ENCODE measurements at regions not wholly inside any gene's neighbourhood (a gene's known extent, or its start where the extent isn't known, plus 50 kb on each side); places are given as distances from the start of the nearest gene placed in this dataset.
"Not testable (repeated sequence)": the region's sequence is repeated elsewhere in the genome, so short reads cannot be mapped to it uniquely, and the experiment has no call there.

- no peak overlapping the region for H3K4me3 Mint-ChIP-seq
- no peak for DNase-seq
- H3K36me3 Mint-ChIP-seq (ENCODE audit: insufficient read depth): no peaks in the 10 kb centered on the region
- ATAC-seq (replicated peaks): no peak
- no peaks in the 10 kb centered on the region for H3K9me3 Mint-ChIP-seq
- no peaks in the 10 kb centered on the region for H3K4me1 Mint-ChIP-seq (ENCODE audit: low read depth in 2 of 2)
- peaks cover 0 to 9% of the 10 kb centered on the region in 2 donors for H3K27me3 Mint-ChIP-seq
- H3K27ac Mint-ChIP-seq: no peak overlapping the region
These were observed 71.9 kb downstream of the DYNAP start for GRCh38 chr18:54662986-54663385.

DNA sequence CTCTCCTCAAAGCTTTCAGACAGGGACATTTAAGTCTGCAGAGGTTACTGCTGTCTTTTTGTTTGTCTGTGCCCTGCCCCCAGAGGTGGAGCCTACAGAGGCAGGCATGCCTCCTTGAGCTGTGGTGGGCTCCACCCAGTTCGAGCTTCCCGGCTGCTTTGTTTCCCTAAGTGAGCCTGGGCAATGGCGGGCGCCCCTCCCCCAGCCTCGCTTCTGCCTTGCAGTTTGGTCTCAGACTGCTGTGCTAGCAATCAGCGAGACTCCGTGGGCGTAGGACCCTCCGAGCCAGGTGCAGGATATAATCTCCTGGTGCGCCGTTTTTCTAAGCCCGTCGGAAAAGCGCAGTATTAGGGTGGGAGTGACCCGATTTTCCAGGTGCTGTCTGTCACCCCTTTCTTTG, 78.7 kb downstream of the DYNAP start:
- H3K27me3 Mint-ChIP-seq: peaks cover 6 to 17% of the 10 kb centered on the region in 2 donors
- ATAC-seq (replicated peaks); H3K27ac Mint-ChIP-seq; H3K4me3 Mint-ChIP-seq; H3K4me1 Mint-ChIP-seq (ENCODE audit: low read depth in 2 of 2); H3K36me3 Mint-ChIP-seq (ENCODE audit: insufficient read depth); DNase-seq; H3K9me3 Mint-ChIP-seq: not testable (repeated sequence)

DNA sequence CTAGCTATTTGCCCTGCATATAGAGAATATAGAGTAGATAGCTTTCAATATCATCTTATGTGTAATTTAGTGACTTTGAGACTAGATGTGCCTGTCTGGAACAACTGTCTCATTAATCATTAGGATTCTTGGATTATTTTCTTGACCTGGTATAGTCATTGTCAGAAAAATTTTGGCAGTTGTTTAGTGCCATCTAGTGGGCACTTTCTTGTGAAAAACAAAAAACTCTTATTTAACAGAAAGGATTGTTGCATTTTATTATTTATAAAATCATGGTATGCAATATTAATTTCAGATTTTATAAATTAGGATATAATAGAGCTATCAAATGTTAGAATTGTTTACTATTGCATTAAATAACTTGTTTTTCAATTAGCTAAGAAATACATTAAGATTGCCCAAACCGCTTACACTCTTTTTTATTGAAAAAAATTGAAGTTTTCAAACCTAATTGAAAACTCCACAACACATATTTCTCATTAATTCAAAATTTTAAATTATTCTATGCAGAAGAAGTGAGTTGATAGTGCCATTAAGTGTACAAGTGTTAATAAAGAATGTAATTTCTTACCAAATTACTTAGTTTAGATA, 80.3 kb downstream of the DYNAP start:
- H3K4me1 Mint-ChIP-seq (ENCODE audit: low read depth in 2 of 2): no peaks in the 10 kb centered on the region

DNA sequence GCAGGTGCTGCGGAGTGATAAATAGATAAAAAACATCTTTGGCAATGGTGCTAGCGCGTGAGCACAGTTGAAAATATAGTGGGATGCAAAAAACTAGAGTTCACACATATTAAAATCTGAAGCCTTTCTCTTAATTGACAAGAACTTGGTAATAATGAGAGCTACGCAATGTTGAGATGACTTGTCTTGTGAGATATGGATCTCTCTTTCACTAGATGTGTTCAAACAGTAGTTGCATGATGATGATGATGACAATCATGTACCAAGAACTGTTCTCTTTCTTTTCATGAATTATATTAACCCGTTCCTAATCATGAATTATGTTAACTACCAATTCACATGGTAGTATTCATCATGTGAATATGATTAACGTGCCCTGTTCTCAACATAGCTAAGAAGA, 81.1 kb downstream of the DYNAP start:
- Mint-ChIP-seq H3K27ac (no peak overlapping the region), H3K9me3 (no peaks in the 10 kb centered on the region), H3K36me3 (ENCODE audit: insufficient read depth) (no peaks in the 10 kb centered on the region), H3K27me3 (peaks cover 6 to 17% of the 10 kb centered on the region in 2 donors), H3K4me3 (no peak overlapping the region), H3K4me1 (ENCODE audit: low read depth in 2 of 2) (no peaks in the 10 kb centered on the region)
- DNase-seq (no peak), ATAC-seq (replicated peaks) (no peak)

More for the DNA sequence above, 80.3 kb downstream of the DYNAP start:
- no peaks in the 10 kb centered on the region for H3K9me3 Mint-ChIP-seq
- no peak for DNase-seq
- no peak overlapping the region for H3K27ac Mint-ChIP-seq
- no peak for ATAC-seq (replicated peaks)
- no peaks in the 10 kb centered on the region for H3K36me3 Mint-ChIP-seq (ENCODE audit: insufficient read depth)
- H3K4me3 Mint-ChIP-seq: no peak overlapping the region
- peaks cover 6 to 17% of the 10 kb centered on the region in 2 donors for H3K27me3 Mint-ChIP-seq

- ATAC-seq (replicated peaks) (no peak), DNase-seq (no peak)
- Mint-ChIP-seq H3K4me3 (no peak overlapping the region), H3K4me1 (ENCODE audit: low read depth in 2 of 2) (no peaks in the 10 kb centered on the region), H3K27ac (no peak overlapping the region), H3K36me3 (ENCODE audit: insufficient read depth) (no peaks in the 10 kb centered on the region), H3K9me3 (no peaks in the 10 kb centered on the region), H3K27me3 (peaks cover 6 to 17% of the 10 kb centered on the region in 2 donors)
These were observed 81.9 kb downstream of the DYNAP start for GRCh38 chr18:54672846-54673475.

- Mint-ChIP-seq H3K4me1 (ENCODE audit: low read depth in 2 of 2) (no peaks in the 10 kb centered on the region), H3K27ac (no peak overlapping the region), H3K36me3 (ENCODE audit: insufficient read depth) (no peaks in the 10 kb centered on the region), H3K4me3 (no peak overlapping the region), H3K9me3 (no peaks in the 10 kb centered on the region), H3K27me3 (peaks cover under 1 to 17% of the 10 kb centered on the region in 2 donors)
- DNase-seq (no peak), ATAC-seq (replicated peaks) (no peak)
These were observed 82.9 kb downstream of the DYNAP start for GRCh38 chr18:54673936-54674335.

- Mint-ChIP-seq H3K4me1 (ENCODE audit: low read depth in 2 of 2) (peaks cover 0 to 5% of the 10 kb centered on the region in 2 donors), H3K9me3 (no peaks in the 10 kb centered on the region), H3K27ac (no peak overlapping the region), H3K27me3 (peaks cover 5 to 14% of the 10 kb centered on the region in 2 donors), H3K4me3 (no peak overlapping the region), H3K36me3 (ENCODE audit: insufficient read depth) (no peaks in the 10 kb centered on the region)
- DNase-seq (no peak), ATAC-seq (replicated peaks) (no peak)
These were observed 84.0 kb downstream of the DYNAP start for GRCh38 chr18:54675076-54675475.

GRCh38 chr18:54679318-54680149, 88.5 kb downstream of the DYNAP start:
- peak in 1 of 3 experiments; percentile 3 for DNase-seq
- peaks cover 0 to 5% of the 10 kb centered on the region in 2 donors for H3K4me1 Mint-ChIP-seq (ENCODE audit: low read depth in 2 of 2)
- H3K27me3 Mint-ChIP-seq: peaks cover 0 to 5% of the 10 kb centered on the region in 2 donors
- H3K36me3 Mint-ChIP-seq (ENCODE audit: insufficient read depth): no peaks in the 10 kb centered on the region
- H3K27ac Mint-ChIP-seq: no peak overlapping the region
- no peak overlapping the region for H3K4me3 Mint-ChIP-seq
- peak; percentile 32 for ATAC-seq (replicated peaks)
- H3K9me3 Mint-ChIP-seq: no peaks in the 10 kb centered on the region

GRCh38 chr18:54684784-54685183, 93.7 kb downstream of the DYNAP start:
- H3K9me3 Mint-ChIP-seq: no peaks in the 10 kb centered on the region
- H3K27me3 Mint-ChIP-seq: peaks cover 0 to 5% of the 10 kb centered on the region in 2 donors
- DNase-seq: no peak
- no peak for ATAC-seq (replicated peaks)
- no peak overlapping the region for H3K27ac Mint-ChIP-seq
- H3K36me3 Mint-ChIP-seq (ENCODE audit: insufficient read depth): no peaks in the 10 kb centered on the region
- peaks cover 0 to under 1% of the 10 kb centered on the region in 2 donors for H3K4me1 Mint-ChIP-seq (ENCODE audit: low read depth in 2 of 2)
- H3K4me3 Mint-ChIP-seq: no peak overlapping the region

DNA sequence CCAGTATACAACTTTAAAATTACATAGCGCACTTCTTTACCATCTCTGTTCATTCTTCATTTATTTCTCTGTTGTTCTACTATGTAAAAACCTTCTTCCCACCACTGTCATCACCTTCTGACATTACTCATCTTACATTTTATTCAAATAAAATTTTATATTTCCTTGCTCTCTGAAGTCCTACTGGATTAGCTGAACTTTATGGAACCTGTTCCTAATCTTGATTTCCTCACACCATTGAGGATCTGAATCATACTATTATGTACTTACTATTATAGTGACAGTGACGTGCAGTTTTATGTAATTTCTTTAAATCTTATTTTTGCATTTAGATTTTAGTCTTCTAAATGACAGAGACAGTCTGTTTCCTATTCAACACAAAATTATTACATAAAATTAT, 98.3 kb downstream of the DYNAP start:
- Mint-ChIP-seq H3K9me3 (no peaks in the 10 kb centered on the region), H3K27ac (no peak overlapping the region), H3K27me3 (peaks cover 0 to 4% of the 10 kb centered on the region in 2 donors), H3K36me3 (ENCODE audit: insufficient read depth) (no peaks in the 10 kb centered on the region), H3K4me3 (no peak overlapping the region), H3K4me1 (ENCODE audit: low read depth in 2 of 2) (no peaks in the 10 kb centered on the region)
- ATAC-seq (replicated peaks) (no peak), DNase-seq (no peak)

GRCh38 chr18:54690198-54690597, 99.2 kb downstream of the DYNAP start:
- H3K27ac Mint-ChIP-seq: no peak overlapping the region
- no peak overlapping the region for H3K4me3 Mint-ChIP-seq
- no peaks in the 10 kb centered on the region for H3K36me3 Mint-ChIP-seq (ENCODE audit: insufficient read depth)
- H3K9me3 Mint-ChIP-seq: no peaks in the 10 kb centered on the region
- H3K4me1 Mint-ChIP-seq (ENCODE audit: low read depth in 2 of 2): no peaks in the 10 kb centered on the region
- ATAC-seq (replicated peaks) (no peak), DNase-seq (no peak)
- peaks cover 0 to 4% of the 10 kb centered on the region in 2 donors for H3K27me3 Mint-ChIP-seq

GRCh38 chr18:54692463-54692862, 101.4 kb downstream of the DYNAP start:
- Mint-ChIP-seq H3K27ac (no peak overlapping the region), H3K27me3 (peaks cover 4 to 6% of the 10 kb centered on the region in 2 donors), H3K9me3 (no peaks in the 10 kb centered on the region), H3K4me3 (no peak overlapping the region), H3K36me3 (ENCODE audit: insufficient read depth) (no peaks in the 10 kb centered on the region), H3K4me1 (ENCODE audit: low read depth in 2 of 2) (no peaks in the 10 kb centered on the region)
- ATAC-seq (replicated peaks): no peak
- DNase-seq: no peak

DNA sequence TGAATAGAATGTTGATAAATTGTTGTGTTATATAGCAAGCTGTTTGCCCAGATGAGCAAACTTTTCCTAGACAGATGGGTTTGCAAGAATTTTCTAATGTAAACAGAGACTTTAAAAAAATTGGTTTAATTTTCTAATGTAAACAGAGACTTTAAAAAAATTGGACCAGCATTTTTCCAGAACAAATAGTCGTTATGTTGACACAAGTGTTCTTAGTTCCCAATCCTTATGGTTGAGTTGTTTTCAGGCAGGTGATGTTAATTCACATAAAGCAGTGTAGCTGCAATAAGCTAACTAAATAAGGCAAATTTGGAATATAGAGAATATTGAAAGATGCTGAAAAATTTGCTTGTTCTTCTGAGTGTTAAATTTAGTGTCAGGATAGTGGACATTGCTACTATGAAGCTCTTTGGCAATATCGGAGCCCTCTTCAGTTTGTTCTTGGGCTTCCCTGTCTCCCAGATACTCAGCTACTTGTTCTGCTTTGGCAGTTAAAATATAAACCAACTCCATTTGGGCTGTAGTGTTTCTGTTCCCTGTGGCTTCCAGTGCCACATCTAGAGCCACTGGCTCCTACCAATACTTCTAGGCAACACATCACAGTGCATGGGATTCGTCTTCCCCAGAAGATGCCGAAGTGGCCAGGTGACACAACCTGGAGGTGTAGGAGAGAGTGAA, 105.7 kb downstream of the DYNAP start:
- ATAC-seq (replicated peaks) (no peak), DNase-seq (no peak)
- H3K27ac Mint-ChIP-seq: no peak overlapping the region
- no peaks in the 10 kb centered on the region for H3K4me1 Mint-ChIP-seq (ENCODE audit: low read depth in 2 of 2)
- no peak overlapping the region for H3K4me3 Mint-ChIP-seq
- no peaks in the 10 kb centered on the region for H3K9me3 Mint-ChIP-seq
- no peaks in the 10 kb centered on the region for H3K36me3 Mint-ChIP-seq (ENCODE audit: insufficient read depth)
- H3K27me3 Mint-ChIP-seq: peaks cover 0 to 11% of the 10 kb centered on the region in 2 donors

Data from effector memory CD8-positive, alpha-beta T cell (primary cell).